ENCODE measurements at regions not wholly inside any gene's neighbourhood (a gene's known extent, or its start where the extent isn't known, plus 50 kb on each side); places are given as distances from the start of the nearest gene placed in this dataset.

DNA sequence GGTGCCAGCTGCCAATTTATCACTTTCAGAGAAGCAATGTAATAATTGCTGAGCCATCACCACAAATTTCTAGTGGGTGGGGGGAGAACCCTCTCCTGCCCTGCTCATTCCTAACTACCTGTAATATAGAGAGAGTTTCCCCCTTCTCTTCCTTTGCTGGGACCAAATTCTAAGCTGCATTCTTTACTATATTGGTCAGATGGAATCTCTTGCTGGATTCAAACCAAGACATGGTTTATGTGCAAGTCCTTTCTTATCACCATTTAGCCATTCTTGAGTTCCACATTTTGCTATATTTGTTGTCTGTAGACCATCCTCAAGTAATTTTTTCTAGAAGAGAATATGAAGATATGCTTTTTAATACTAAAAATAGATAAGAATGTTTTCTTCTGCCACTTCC lies 452.1 kb downstream of the MN1 start:
- DNase-seq (ENCODE audit: low read depth), result no peak

DNA sequence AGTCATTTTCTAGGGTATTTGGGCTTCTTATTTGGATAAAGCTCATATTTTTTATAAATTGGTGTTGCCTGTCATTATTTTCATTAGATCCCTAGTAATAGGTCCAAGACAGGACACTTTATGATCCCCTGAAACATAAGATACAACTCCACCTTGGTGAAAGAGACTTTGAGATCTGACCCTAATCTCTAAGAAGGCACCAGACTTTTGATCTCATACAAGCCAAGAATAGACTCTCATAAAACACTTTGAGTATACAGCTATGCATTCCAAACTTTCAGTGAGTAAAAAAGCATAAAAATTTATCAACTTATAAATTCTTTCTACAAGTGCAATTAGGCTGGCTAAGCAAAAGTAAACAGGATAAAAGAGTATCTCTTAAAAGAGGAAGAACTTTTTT lies 451.2 kb downstream of the MN1 start:
- no peak for DNase-seq (ENCODE audit: low read depth)

DNA sequence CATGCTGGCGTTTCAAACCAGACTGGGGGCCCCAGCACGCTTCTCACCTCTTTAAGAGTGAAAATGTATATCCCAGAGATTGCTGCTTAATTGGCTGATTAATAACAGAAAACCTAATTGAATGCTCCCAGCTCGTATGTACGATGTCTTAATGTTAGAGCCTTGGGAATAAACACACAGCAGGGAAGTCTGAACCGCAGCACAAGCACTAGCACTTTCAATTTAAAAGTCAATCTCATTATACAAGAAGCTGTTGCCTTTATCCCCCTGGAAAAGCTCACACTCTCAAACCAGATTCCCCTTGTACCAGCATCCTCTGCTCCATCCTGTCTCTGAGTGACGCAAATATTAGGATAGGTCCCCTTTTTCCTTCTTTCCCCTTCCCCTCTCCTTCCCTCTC lies 449.1 kb downstream of the MN1 start:
- no peak for DNase-seq (ENCODE audit: low read depth)

DNA sequence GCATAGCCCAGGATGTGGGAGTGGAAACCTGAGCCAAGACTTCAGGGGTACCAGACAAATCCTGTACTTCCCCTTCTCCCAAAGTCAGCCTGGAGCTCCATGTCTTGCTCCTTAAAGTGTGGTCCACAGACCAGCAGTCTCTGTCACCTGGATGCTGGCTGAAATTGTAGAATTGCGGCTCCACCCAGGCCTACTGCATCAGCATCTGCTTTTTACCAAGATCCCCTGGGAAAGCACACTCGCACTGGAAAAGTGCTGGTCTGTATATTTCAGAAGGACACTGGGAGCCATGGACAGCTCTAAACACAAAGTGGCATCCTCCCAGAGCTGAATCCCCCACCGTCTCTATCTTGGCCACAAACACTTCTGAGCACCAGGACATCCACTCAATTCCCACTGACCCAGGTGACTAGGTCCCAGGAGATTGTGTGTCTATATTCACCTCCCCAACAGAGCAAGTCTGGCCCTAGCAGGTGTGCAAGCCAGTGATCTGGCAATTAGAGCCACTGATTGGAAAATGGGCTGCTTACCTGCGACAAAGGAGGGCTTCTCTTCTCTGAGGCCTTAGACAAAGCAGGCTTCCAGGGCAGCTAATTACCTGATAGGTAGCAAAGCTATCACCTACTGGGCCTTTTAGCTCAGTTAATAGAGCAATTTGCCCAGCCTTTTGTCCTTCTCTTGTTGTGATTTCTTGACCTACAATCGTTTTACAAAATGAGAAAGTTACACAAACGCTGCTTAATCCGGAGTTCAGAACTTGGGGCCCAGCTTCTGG lies 443.3 kb downstream of the MN1 start:
- no peak for DNase-seq (ENCODE audit: low read depth)

DNA sequence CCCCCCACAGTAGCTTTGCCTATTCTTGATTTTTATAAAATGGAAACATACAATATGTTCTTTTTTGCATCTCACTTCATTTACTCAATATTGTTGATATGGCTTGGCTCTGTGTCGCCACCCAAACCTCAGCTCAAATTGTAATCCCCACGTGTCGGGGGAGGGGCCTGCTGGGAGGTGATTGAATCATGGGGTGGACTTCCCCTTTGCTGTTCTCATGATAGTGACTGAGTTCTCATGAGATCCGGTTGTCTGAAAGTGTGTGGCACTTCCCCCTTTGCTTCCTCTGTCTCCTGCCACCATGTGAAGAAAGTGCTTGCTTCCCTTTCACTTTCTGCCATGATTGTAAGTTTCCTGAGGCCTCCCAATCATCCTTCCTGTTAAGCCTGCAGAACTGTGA lies 431.3 kb downstream of the MN1 start:
- no peak for DNase-seq (ENCODE audit: low read depth)

DNA sequence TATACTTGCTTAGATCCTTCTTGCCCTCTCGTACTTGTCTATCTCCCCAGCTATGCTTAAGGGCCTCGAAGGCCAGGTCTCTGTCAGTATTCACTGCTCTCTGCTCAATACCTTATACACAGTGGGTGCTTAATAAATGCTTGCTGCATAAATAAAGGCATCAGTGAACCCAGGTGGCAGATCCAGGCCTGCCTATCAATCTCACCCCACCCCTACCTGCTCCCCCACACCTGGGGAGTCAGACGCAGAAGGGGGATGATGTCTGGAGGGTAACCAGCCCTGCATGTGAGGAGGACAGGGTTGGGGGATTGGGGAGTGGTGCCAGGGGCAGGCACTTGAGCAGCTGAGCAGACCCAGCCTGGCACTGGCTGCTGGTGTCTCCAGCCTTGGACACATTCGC lies 430.6 kb downstream of the MN1 start:
- no peak for DNase-seq (ENCODE audit: low read depth)

DNA sequence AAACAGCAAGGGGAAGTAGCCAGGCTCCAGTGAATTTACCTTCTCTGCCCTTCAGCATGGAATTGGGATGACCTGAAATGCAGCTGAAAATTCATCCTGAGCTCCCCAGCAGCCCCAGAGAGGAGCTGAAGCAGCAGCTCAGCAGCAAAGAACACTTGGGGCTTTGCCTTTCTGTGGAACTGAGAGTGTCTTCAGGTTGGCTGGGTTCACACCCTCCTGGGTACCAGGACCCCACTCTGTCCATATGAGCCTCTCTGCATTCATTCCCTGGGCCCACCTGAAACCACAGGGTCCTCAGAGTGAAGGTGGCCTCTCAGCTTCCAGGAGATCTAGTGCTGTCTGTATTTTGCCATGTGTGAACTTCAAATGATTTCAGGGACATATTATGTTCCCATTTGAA lies 429.2 kb downstream of the MN1 start:
- DNase-seq (ENCODE audit: low read depth), result no peak

DNA sequence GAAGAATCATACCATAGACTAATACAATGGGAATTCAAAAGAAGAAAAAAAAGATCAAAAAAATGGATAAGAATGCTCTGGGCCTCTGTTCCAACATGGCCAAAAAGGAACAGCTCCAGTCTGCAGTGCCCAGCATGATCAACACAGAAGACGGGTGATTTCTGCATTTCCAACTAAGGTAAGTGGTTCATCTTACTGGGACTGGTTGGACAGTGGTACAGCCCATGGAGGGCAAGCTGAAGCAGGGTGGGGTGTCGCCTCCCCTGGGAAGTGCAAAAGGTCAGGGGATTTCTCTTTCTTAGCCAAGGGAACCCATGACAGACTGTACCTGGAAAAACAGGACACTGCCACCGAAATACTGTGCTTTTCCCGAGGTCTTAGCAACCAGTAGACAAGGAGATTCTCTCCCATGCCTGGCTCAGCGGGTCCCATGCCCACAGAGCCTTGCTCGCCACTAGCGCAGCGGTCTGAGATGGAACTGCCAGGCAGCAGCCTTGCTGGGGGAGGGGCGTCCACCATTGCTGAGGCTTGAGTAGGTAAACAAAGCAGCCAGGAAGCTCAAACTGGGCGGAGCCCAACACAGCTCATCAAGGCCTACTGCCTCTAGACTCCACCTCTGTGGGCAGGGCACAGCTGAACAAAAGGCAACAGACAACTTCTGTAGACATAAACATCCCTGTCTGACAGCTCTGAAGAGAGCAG lies 428.4 kb downstream of the MN1 start:
- DNase-seq (ENCODE audit: low read depth), result no peak

DNA sequence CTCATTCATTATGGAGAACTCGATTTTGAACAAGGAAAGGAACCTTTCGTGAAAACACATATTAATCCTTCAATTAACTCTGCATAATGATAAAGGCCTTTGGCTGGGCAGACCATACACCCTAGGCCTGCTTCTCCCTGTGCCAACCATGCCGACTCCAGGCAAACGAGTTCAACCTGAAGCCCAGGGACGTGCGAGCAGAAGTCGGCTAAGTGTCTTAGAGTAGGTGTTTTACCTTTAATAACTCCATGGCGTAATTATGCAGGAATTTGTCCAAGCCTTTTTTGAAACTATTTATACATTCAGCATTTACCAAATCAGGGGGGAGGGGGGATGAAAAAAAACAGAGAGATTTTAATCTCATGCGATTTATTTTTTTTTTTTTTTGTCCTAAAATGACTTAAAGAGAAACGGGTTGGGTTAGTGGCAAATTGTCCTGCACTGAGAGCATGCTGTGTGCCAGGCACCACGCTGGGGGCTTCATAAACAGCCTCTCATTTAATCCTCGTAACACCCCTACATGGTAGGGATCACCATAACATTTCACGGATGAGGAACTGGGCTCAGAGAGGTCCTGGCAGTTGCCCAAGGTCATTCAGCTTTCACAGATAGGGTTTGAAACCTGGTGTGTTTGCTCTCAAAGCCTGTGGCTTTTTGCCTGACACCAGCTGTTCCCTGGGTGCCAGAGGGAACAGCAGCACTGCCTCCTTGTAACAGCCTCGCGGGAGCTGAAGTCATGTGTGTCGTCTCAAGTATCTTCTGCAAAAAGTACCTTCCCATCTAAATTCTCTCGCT lies 423.9 kb downstream of the MN1 start:
- DNase-seq (ENCODE audit: low read depth), result no peak

DNA sequence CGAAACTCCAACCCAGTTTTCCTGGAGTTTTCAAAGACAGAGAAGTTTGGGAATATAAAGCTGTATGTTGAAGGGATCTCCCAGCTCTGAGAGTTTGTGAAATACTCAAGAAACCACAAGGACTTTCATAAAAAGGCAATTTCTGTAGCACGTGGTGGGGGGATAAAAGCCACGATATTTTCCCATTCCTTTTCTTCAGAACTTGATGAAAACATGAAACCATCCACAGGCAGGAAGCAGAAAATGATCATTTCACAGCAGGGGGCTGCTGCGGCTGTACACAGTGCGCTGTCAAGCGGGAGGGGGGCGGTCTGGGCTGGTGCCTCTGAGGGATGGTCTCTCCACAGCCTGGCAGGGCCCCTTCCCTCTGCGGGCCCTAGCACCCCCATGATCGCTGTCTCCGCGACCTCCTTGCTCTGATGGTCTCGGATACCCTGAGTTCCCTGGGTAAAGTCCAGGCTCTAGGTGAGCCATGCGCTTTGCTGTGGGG lies 423.2 kb downstream of the MN1 start:
- DNase-seq (ENCODE audit: low read depth), result no peak

DNA sequence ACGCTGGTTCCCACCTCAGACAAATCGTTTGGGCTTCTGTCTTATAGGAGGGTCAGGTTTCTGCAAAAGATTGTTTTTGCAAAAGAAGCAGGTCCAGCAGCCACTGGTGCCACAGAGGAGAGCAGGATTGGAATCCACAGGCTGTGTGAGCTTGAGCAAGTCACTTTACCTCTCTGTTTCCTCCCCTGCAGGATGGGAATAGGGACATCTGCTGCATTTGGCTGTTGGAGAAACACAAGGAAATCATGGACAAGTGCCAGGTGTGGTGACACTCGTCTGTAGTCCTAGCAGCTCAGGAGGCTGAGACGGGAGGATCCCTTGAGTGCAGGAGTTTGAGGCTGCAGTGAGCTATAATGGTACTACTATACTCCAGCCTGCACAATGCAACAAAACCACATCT lies 422.6 kb downstream of the MN1 start:
- no peak for DNase-seq (ENCODE audit: low read depth)

DNA sequence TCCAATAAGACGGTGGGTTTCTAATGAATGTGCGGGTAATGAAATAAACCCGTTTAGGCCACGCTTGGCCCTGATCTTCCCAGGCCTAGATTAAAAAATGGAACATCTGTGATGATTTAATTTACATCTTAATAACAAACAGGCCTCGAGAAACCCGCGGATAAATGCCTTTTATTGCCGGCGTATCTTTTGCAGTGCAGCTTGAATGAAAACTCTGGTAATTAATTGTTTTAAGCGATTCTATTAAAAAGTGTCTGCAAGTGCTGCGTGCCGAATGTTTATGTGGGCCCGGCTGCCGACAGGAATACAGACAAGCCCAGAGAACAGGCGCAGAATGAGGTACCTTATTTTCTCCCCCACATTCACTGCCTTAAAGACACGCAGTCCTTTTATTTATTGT lies 420.7 kb downstream of the MN1 start:
- no peak for DNase-seq (ENCODE audit: low read depth)

DNA sequence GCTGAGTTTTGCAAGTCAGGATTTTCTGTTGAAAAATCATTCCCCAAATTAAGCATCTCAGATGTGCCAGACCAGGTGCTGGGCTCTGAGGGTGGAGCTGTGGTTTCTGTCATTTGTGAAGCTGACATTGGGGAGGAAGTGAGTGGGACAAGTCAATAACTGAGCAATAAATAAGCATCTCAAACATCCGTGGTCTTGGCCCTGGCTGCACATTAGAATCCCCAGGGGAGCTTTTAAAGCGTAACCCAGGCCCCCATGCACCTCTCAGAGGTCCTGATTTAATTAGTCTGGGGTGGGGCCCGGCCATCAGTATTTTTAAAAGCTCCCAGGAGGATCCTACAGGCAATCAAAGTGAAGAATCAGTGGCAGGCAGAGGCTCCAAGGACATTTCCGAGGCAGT lies 420.0 kb downstream of the MN1 start:
- no peak for DNase-seq (ENCODE audit: low read depth)

DNA sequence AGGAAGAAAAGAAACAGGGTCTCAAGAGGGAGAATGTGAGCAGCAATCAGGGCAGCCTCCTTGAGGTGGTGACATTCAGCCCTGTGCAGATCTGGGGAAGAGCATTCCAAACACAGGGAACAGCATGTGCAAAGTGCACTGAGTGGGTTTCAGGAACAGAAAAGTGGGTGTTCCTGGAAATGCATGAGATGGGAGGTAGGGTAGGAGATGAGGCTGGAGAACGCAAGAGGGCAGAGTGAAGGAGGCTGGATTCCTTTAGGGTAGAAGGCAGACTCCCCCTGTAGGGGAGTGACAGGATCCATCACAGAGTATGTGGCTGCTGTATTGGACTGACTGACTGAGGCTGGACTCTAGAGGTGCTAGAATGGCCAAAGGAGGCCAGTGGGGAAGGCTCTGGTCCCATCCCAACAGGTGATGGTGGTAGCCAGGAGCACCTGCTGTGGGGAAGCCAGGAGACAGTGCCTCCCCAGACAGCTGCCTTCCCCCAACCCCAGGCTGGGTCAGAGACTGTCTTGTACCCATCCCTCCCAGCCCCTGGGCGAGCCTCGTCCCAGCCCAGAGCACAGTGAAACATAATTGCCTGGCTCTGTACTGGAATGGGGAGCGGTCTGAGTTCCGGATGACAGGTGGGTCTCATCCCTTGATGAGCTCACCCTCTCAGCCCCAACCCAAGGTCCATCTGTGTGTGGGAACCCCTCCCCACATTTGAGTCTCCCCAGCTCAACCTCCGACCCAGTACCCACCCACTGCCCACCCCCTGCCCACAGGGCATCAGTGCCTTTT lies 419.4 kb downstream of the MN1 start:
- DNase-seq (ENCODE audit: low read depth), result no peak

DNA sequence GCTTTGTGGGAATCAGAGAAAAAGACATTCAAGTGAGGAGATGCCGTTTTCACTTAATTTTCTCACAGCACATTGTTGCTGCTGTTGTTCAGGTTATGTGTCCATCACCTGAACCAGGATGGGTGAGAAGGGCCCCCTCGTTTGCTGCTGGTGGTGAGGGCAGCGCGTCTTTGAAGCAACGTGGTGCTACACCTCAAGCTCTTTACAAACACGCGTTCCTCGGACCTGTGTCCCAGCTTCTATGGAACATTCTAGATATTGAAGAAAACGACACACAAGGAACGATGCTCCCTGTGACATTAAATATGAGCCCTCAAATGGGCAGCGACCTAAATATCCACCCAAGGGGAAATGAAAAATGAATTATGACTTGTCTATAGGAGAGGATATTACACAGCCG lies 418.6 kb downstream of the MN1 start:
- no peak for DNase-seq (ENCODE audit: low read depth)

DNA sequence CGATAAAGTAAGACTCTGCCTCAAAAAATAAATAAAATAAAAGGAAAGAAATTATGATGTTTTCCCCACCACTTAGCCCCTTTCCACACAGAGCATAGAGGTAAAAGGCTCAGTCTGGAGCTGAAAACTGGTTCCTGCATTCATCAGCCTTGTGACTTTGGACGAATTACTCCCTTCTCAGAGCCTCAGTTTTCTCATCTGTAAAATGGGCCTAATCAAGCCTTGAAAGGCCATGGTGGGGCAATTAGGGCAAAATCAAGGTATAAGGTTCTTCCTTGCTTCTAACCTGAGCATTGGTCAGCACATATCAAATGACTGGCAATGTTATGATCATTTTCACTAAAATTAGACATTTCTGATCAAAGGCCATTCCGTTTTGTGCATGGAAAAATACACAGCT lies 417.7 kb downstream of the MN1 start:
- no peak for DNase-seq (ENCODE audit: low read depth)

DNA sequence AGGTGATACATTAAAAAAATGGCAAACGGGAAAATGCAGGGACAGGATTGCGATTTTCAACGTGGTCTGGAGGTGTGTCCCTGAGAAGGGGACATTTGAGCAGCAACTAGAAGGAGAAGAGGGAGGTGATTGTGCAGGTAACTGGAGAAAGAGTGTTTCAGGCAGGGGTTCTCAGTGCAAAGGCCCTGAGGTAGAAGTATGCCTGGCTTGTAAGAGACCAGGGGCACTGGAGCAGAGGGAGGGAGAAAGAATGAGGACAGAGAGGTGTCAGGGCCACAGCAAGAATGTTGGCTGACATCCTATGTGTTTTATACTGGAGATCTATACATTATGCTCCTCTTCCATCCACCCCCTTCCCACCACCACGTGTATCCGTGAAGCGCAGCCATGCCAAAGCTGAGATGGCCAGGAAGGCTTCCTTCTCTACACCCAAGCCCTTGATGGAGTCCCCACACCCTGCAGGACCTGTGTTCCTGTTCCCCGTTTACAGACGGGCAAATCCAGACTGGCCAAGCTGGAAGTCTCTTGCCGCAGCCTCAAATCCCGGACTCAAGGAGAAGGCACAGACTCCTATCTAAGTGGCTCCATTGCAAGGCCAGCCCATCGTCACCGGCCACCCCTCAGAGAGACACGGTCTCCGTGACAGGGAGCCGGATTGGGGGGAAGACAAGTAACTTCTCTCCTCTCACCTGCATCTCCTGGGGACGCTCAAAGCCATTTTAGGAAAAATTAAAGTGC lies 416.1 kb downstream of the MN1 start:
- DNase-seq (ENCODE audit: low read depth), result no peak

DNA sequence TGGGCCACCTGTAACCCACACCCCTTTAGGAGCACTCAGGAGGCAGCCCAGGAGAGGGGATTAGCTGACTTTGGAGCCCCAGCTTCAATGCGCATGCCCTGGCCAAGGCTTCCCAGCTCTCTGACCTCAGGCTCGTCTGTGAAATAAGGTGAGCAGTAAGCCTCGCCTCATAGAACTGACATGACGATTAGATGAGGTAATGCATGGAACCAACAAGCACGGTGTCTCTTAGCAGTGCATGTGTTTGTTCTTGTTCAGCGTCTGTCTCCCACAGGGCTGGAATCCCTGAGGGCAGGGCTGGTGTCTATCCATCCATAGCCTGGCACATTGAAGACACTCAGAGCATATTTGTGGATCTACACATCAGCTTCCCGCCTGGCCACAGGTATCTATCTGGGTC lies 415.4 kb downstream of the MN1 start:
- no peak for DNase-seq (ENCODE audit: low read depth)

DNA sequence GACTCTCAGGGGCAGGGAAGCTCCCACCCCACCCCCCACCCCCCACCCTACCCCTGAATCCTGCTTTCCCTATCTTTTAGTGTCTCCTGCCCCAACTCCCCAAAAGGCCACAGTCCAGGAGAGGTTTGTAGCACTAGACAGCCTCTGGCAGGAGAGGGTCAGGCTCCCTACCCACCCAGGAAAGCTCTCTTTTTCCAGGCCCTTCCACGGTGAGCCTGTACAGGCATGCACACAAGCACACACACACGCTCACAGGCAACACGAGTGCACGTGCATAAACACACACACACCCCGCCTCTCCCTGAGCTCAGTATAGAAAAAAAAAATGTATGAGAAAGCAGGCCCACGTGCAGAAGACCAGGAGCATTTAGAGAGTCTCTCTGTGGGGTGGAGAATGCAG lies 414.0 kb downstream of the MN1 start:
- no peak for DNase-seq (ENCODE audit: low read depth)

DNA sequence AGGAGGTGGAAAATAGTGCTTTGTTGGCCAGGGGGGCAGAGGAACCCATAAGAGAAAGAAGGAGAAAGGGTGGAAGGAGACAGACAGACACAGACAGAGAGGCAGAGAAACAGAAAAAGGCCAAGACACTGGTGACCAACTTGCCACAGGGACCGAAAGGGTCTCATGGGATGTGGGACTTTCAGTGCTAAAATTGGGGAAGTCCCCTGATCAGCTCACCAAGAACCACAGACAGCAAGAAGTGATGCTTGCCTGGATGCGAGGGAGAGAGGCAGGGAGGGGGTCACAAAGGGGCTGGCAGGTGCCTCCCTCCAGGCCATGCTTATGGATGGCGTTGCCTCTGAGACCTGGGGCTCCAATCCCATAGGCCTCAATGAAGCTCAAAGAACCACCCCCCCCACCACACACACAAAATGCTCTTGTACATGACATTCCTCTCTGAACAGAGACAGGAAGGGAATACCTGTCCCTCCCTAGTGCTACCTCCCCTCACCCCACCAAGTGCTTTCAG lies 413.4 kb downstream of the MN1 start:
- no peak for DNase-seq (ENCODE audit: low read depth)

DNA sequence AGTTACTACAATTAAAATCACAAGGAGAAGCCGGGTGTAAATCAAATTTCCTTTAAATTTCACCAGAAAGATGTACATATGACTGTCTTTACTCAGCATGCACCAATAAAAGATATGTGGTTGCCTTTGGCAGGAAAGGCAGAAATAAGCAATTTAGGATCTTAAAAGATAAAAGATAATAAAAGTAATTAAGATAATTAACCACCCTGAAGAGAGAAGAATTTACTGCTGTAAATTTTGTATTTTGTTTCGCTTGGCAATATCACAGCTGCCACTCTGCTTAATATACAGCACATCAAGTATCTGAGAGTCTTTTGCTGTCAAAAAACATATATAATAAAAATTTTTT lies 411.9 kb downstream of the MN1 start:
- no peak for DNase-seq (ENCODE audit: low read depth)

Data from fibroblast of the conjunctiva (primary cell).